T-cell (primary cell): ENCODE measurements at regions not wholly inside any gene's neighbourhood (a gene's known extent, or its start where the extent isn't known, plus 50 kb on each side); places are given as distances from the start of the nearest gene placed in this dataset.

ENCODE experiments used
- ATAC-seq, 4 experiments: fragments of 200-7000 bp in 3 of 4; fragments of 150-1000 bp in 1 of 4; cut with Tn5 transposase; replicated peaks in 1 of 4; 1 replicate in 3 of 4; 2 replicates in 1 of 4; pipeline ENCODE4 v1.10.0; 2021; ENCODE audit warnings: moderate library complexity in 3 of 4, mild to moderate bottlenecking in 2 of 4, moderate number of reproducible peaks in 1 of 4
- CTCF ChIA-PET, 2 donors: fragments of 300-600 bp; sonication (Branson Sonifier 250); formaldehyde crosslinking; loops; one replicate each; lab custom pipeline; 2022; ENCODE audit warnings: antibody characterized with exemption in 2 of 2; lab: Charles Lee
- POLR2A ChIA-PET, 2 donors: fragments of 300-600 bp; sonication (Branson Sonifier 250); formaldehyde crosslinking; loops; one replicate each; lab custom pipeline; 2022; ENCODE audit warnings: antibody characterized with exemption in 2 of 2; lab: Charles Lee
- DNase-seq, 35 experiments: peaks; one replicate each; pipeline versions ENCODE4 v3.0.0 to v3.0.0-alpha.2; 2013 to 2023
- H3K27ac ChIP-seq: one replicate; pipeline ENCODE4 v1.5.1; 2013; ENCODE audit warnings: low read length
- H3K27me3 ChIP-seq, 2 experiments: replicated peaks in 1 of 2; 1 replicate in 1 of 2; 2 replicates in 1 of 2; pipeline versions ENCODE4 v1.6.1 to v1.7.0; 2013; ENCODE audit warnings: low read length in 1 of 2, mixed read lengths in 1 of 2; ENCODE audit not compliant: control insufficient read depth in 2 of 2, insufficient read depth in 2 of 2; ENCODE audit errors: extremely low read depth in 1 of 2
- H3K36me3 ChIP-seq, 2 donors: 1 replicate in 1 of 2; 2 replicates in 1 of 2; pipeline versions ENCODE4 v1.6.1 to v1.7.0; 2013; ENCODE audit warnings: low read length in 1 of 2; ENCODE audit not compliant: control insufficient read depth in 2 of 2, insufficient read depth in 1 of 2; ENCODE audit errors: extremely low read depth in 1 of 2
- H3K4me1 ChIP-seq, 2 experiments: 1 replicate in 1 of 2; 2 replicates in 1 of 2; pipeline versions ENCODE4 v1.6.1 to v1.7.0; 2013; ENCODE audit warnings: low read length in 2 of 2, mixed read lengths in 1 of 2; ENCODE audit not compliant: insufficient read depth in 2 of 2, control insufficient read depth in 1 of 2; ENCODE audit errors: extremely low read depth in 1 of 2
- H3K4me3 ChIP-seq, 2 donors: 1 replicate in 1 of 2; 2 replicates in 1 of 2; pipeline versions ENCODE4 v1.5.1 to v1.7.0; 2013; ENCODE audit warnings: mild to moderate bottlenecking in 2 of 2, low read length in 1 of 2, moderate library complexity in 1 of 2; ENCODE audit not compliant: control insufficient read depth in 1 of 2; ENCODE audit errors: extremely low read depth in 1 of 2
- H3K9me3 ChIP-seq: 2 replicates; pipeline ENCODE4 v1.7.0; 2013
- H3K27ac Mint-ChIP-seq, 2 donors: one replicate each; pipeline ENCODE4 v1.8.0; 2020 to 2021; ENCODE audit warnings: mild to moderate bottlenecking in 2 of 2, mixed read lengths in 2 of 2
- H3K27me3 Mint-ChIP-seq, 2 donors: one replicate each; pipeline ENCODE4 v1.8.0; 2021 to 2022; ENCODE audit warnings: mixed read lengths in 2 of 2
- H3K36me3 Mint-ChIP-seq: one replicate; pipeline ENCODE4 v1.8.0; 2021; ENCODE audit warnings: mixed read lengths
- H3K4me1 Mint-ChIP-seq, 3 donors: one replicate each; pipeline ENCODE4 v1.8.0; 2020 to 2022; ENCODE audit warnings: mixed read lengths in 3 of 3, mild to moderate bottlenecking in 1 of 3
- H3K4me3 Mint-ChIP-seq, 3 donors: one replicate each; pipeline ENCODE4 v1.8.0; 2020 to 2022; ENCODE audit warnings: mild to moderate bottlenecking in 3 of 3, mixed read lengths in 3 of 3, moderate library complexity in 3 of 3
- H3K9me3 Mint-ChIP-seq, 3 donors: one replicate each; pipeline ENCODE4 v1.8.0; 2020 to 2022; ENCODE audit warnings: mixed read lengths in 3 of 3
- WGBS: methylation state at CpG from one replicate; pipeline ENCODE4 v1.1.5; 2013; ENCODE audit warnings: missing lambda C conversion rate; ENCODE audit not compliant: insufficient coverage; 5-methylcytosine and 5-hydroxymethylcytosine counted together

- H3K4me3 Mint-ChIP-seq: no peak overlapping the region
- no peaks in the 10 kb centered on the region for H3K27me3 Mint-ChIP-seq
- no peaks in the 10 kb centered on the region for H3K36me3 Mint-ChIP-seq
- ATAC-seq (no peak), DNase-seq (no peak)
- ChIA-PET CTCF (no interaction called here), POLR2A (no interaction called here)
- H3K4me1 Mint-ChIP-seq: no peaks in the 10 kb centered on the region
- no peak overlapping the region for H3K27ac Mint-ChIP-seq
- H3K36me3 ChIP-seq: no peaks in the 10 kb centered on the region
- H3K27me3 ChIP-seq: no peaks in the 10 kb centered on the region
- H3K27ac ChIP-seq: no peak overlapping the region
- no peaks in the 10 kb centered on the region for H3K9me3 ChIP-seq
- peaks cover 4 to 33% (median 6%) of the 10 kb centered on the region in 3 donors for H3K9me3 Mint-ChIP-seq
- H3K4me3 ChIP-seq: no peak overlapping the region
- H3K4me1 ChIP-seq: no peaks in the 10 kb centered on the region
- WGBS: no CpG with 5 or more reads among the region's 2 CpGs
These were observed 657.7 kb upstream of the MBL2 start for GRCh38 chr10:53430127-53430891.

GRCh38 chr10:53422223-53422888 lies 649.8 kb upstream of the MBL2 start:
- 76% methylated on average over 4 of the region's 5 CpGs for WGBS
- no peaks in the 10 kb centered on the region for H3K27me3 Mint-ChIP-seq
- no peaks in the 10 kb centered on the region for H3K4me1 ChIP-seq
- H3K27me3 ChIP-seq: no peaks in the 10 kb centered on the region
- CTCF ChIA-PET: interaction anchor here in 1 of 2 donors (0.7 kb wide), 1 partner anchor 291 kb away, joined by 11 read pairs; no protein-coding TSS in a partner anchor
- H3K9me3 Mint-ChIP-seq: peaks cover 12 to 46% (median 20%) of the 10 kb centered on the region in 3 donors
- no peaks in the 10 kb centered on the region for H3K4me1 Mint-ChIP-seq
- H3K4me3 ChIP-seq: no peak overlapping the region
- ATAC-seq: no peak
- no peak overlapping the region for H3K4me3 Mint-ChIP-seq
- H3K27ac ChIP-seq: no peak overlapping the region
- H3K9me3 ChIP-seq: no peaks in the 10 kb centered on the region
- H3K27ac Mint-ChIP-seq: no peak overlapping the region
- H3K36me3 ChIP-seq: no peaks in the 10 kb centered on the region
- no peak for DNase-seq
- POLR2A ChIA-PET: interaction anchor here in 1 of 2 donors (0.7 kb wide), 1 partner anchor 18 kb away, joined by 8 read pairs; no protein-coding TSS in a partner anchor
- no peaks in the 10 kb centered on the region for H3K36me3 Mint-ChIP-seq

GRCh38 chr10:53412651-53413050 lies 640.1 kb upstream of the MBL2 start:
- no peaks in the 10 kb centered on the region for H3K4me1 Mint-ChIP-seq
- ChIA-PET POLR2A (no interaction called here), CTCF (no interaction called here)
- no peaks in the 10 kb centered on the region for H3K4me1 ChIP-seq
- H3K27ac ChIP-seq: no peak overlapping the region
- no peaks in the 10 kb centered on the region for H3K36me3 ChIP-seq
- WGBS: no CpG with 5 or more reads among the region's 2 CpGs
- no peaks in the 10 kb centered on the region for H3K27me3 ChIP-seq
- H3K9me3 ChIP-seq: no peaks in the 10 kb centered on the region
- H3K9me3 Mint-ChIP-seq: peaks cover 13 to 29% (median 18%) of the 10 kb centered on the region in 3 donors
- no peaks in the 10 kb centered on the region for H3K36me3 Mint-ChIP-seq
- no peak overlapping the region for H3K27ac Mint-ChIP-seq
- ATAC-seq (no peak), DNase-seq (no peak)
- H3K27me3 Mint-ChIP-seq: no peaks in the 10 kb centered on the region
- no peak overlapping the region for H3K4me3 ChIP-seq
- H3K4me3 Mint-ChIP-seq: no peak overlapping the region

GRCh38 chr10:53406532-53406931 lies 633.9 kb upstream of the MBL2 start:
- Histone ChIP-seq H3K4me3 (no peak overlapping the region), H3K27me3 (no peaks in the 10 kb centered on the region), H3K36me3 (no peaks in the 10 kb centered on the region), H3K9me3 (no peaks in the 10 kb centered on the region), H3K4me1 (no peaks in the 10 kb centered on the region), H3K27ac (no peak overlapping the region)
- DNase-seq (no peak), ATAC-seq (no peak)
- no peaks in the 10 kb centered on the region for H3K4me1 Mint-ChIP-seq
- H3K27me3 Mint-ChIP-seq: no peaks in the 10 kb centered on the region
- H3K9me3 Mint-ChIP-seq: peaks cover 10 to 11% (median 10%) of the 10 kb centered on the region in 3 donors
- WGBS: 80% methylated on average over 1 of the region's 3 CpGs
- no peak overlapping the region for H3K27ac Mint-ChIP-seq
- CTCF ChIA-PET: no interaction called here
- no peak overlapping the region for H3K4me3 Mint-ChIP-seq
- POLR2A ChIA-PET: no interaction called here
- H3K36me3 Mint-ChIP-seq: no peaks in the 10 kb centered on the region

- H3K27ac Mint-ChIP-seq: no peak overlapping the region
- CTCF ChIA-PET: no interaction called here
- H3K4me3 ChIP-seq: no peak overlapping the region
These were observed 631.1 kb upstream of the MBL2 start for GRCh38 chr10:53403688-53404087.

GRCh38 chr10:53402594-53402993 lies 630.0 kb upstream of the MBL2 start:
- H3K9me3 Mint-ChIP-seq: peaks cover 14 to 24% (median 18%) of the 10 kb centered on the region in 3 donors
- no peak overlapping the region for H3K27ac ChIP-seq
- no peaks in the 10 kb centered on the region for H3K27me3 Mint-ChIP-seq
- POLR2A ChIA-PET: no interaction called here
- no peak for DNase-seq
- no CpG with 5 or more reads among the region's 3 CpGs for WGBS
- no peak overlapping the region for H3K27ac Mint-ChIP-seq
- H3K4me3 ChIP-seq: no peak overlapping the region
- no peaks in the 10 kb centered on the region for H3K36me3 Mint-ChIP-seq
- H3K4me3 Mint-ChIP-seq: no peak overlapping the region
- H3K4me1 Mint-ChIP-seq: no peaks in the 10 kb centered on the region
- ATAC-seq: no peak
- no peaks in the 10 kb centered on the region for H3K4me1 ChIP-seq
- H3K36me3 ChIP-seq: no peaks in the 10 kb centered on the region
- no peaks in the 10 kb centered on the region for H3K27me3 ChIP-seq
- CTCF ChIA-PET: no interaction called here
- H3K9me3 ChIP-seq: no peaks in the 10 kb centered on the region

More at GRCh38 chr10:53403688-53404087, 631.1 kb upstream of the MBL2 start:
- 8% methylated on average over 4 of the region's 4 CpGs for WGBS
- Mint-ChIP-seq H3K4me3 (no peak overlapping the region), H3K36me3 (no peaks in the 10 kb centered on the region), H3K27me3 (no peaks in the 10 kb centered on the region), H3K9me3 (peaks cover 14 to 21% (median 16%) of the 10 kb centered on the region in 3 donors), H3K4me1 (no peaks in the 10 kb centered on the region)
- POLR2A ChIA-PET: interaction anchor here in 1 of 2 donors (0.5 kb wide), 1 partner anchor 19 kb away, joined by 8 read pairs; no protein-coding TSS in a partner anchor
- no peaks in the 10 kb centered on the region for H3K36me3 ChIP-seq
- ATAC-seq (no peak), DNase-seq (no peak)
- H3K9me3 ChIP-seq: no peaks in the 10 kb centered on the region
- H3K27ac ChIP-seq: no peak overlapping the region
- no peaks in the 10 kb centered on the region for H3K4me1 ChIP-seq
- H3K27me3 ChIP-seq: no peaks in the 10 kb centered on the region
